GM18873 (cell line): ENCODE measurements at regions not wholly inside any gene's neighbourhood (a gene's known extent, or its start where the extent isn't known, plus 50 kb on each side); places are given as distances from the start of the nearest gene placed in this dataset.

Experiments
- ATAC-seq: cut with Tn5 transposase; IDR thresholded peaks from one replicate; pipeline ENCODE4 v1.9.1; 2021; ENCODE audit warnings: mild to moderate bottlenecking, moderate library complexity, moderate number of reproducible peaks; ENCODE audit not compliant: unreplicated experiment, low FRiP score

DNA sequence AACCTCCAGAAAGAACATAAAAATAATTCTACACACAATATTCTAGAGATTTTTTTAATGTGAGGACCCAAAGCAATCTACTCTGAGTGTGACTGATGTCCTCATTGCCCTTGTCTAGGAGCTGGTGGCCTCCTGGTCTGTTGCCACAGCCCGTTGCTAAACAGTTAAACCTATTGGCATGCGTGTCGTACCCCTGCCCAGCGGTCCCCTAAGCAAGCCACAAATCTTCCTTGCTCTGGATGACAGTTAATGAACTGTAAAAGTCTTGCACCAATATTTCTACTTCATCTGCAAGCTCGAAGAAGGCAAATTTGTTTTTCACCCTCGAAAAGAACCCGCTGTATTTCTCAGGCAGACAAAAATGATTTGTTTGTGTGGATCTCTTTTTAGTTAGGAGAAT lies 489.1 kb upstream of the MEX3C start:
- no peak for ATAC-seq

DNA sequence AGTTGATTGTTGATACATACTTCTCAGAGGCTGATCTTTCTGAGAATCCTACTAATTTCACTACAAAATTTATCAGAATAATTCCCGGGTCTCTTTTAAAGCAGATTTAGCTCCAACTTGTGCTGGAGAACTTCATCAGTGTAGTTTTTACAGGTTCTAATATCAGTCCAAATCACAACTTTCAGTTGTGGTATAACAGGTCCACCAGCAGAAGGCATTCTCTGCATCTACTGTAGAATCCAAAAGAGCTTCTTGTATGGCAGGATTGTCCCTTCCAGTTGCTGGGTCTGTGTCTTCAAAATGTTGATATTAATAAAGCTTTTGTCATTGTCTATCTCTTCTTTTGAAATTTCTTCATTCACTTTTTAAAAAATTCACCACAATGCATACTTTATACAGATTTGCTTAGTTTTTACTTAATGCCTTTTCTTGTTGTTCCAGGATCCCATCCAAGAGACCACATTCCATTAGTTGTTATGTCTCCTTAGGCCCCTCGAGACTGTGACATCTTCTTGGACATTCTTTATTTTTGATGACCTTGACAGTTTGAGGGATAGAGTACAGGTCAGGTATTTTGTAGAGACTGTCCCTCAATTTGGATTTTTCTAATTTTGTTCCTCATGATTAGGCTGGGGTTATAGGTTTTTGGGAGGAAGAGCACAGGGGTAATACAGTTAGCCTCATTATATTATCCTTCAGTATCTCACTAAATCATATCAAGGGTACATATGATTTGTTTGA lies 490.5 kb upstream of the MEX3C start:
- no peak for ATAC-seq

DNA sequence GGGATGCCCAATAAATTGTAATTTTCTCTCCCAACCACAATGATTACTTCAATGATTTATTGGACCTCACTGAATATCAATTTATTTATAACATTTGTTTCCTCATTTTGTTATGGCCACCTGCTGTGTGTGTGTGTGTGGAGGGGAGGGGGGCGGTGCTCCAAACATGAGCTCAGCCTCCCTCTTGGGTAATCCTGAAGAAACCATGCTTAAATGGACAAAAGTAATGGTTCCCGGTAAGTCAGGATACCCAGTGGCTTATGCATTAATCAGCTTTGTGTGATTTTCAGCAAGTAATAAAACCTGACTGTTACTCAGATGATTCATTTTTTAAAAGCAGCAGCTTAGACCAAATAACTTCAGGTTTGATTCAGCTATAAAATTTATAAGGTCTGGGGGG lies 495.1 kb upstream of the MEX3C start:
- ATAC-seq = no peak

DNA sequence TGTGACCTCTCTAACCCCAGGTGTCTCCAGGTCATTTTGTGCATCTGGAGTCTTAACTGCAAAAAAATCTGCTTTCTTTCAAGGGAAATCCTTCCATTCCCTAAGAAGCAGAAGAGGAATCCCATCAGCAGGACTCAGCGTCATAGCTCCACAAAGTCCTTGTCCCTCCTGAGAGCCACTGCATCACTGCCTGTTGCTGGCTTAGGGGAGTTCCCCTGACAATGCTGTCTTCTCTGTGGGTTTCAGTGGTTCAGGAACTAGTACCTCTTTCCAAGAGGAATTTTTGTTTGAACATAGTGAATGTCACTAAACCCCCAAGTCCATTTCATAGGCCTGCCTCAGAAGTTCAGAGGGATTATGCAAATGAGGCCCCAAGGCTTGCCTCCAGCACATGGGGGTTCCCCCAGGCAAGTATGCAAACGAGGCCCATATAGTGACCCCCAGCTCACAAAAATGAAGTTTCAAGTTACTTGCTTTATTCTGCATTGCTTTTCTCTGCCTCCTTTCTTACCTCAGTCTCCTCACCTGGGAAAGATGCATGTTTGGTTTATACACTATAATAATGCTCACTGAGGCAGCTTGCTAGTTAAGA lies 513.9 kb upstream of the MEX3C start:
- ATAC-seq = peak; percentile 63

DNA sequence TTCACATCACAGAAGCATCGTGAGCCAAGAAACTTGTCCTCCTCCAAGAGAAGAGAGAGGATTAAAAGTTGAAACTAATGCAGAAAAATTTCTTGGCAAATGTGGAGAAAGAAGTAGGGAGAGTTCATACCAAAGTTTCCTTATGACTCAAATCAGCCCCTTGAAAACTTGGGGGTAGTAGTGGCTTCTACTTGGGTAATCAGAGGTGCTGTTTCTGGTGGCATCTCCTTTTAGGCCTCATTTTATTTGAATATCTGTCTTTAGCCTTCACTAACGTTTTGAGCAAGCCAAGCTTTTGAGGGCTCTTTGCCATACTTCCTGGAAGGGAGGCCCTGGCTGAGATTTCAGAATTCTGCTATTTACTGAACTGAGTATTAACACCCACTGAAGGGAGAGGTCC lies 515.3 kb upstream of the MEX3C start:
- no peak for ATAC-seq

DNA sequence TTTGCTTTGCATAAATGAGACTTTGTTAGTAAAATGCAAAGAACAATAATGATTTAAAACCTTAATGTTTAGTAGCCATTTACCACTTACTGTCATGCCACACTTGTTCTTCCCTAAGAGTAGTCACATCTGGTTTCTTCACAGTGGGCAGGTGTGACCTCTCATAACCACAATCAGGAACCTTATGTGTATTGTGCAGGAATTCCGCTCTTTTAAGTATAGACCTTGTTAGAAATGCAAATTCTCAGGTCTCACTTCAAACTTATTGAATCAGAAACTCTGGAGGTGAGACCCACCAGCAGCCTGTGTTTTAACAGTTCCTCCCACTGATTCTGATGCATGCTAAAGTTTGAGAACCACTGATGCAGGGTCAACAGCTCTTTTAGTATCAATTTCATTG lies 518.8 kb upstream of the MEX3C start:
- ATAC-seq = no peak

DNA sequence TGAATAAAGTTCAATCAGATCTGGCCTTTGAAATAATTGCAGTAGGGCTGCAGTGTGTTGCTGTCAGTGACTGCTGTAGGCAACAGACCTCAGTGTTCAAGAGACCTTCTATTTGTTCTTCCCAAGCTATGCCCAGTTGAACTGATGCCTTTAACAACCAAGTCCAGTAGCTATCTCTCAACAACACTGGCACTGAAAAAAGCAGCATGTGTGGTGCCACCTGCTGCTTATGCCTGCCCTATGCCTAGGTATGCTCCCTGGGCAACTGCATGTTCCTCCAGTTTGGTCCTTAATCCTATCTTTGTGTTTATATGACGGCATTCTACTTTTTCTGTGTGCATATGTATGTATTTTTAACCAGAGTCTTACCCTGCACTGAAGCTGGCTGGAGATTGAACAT lies 523.9 kb upstream of the MEX3C start:
- ATAC-seq = no peak

DNA sequence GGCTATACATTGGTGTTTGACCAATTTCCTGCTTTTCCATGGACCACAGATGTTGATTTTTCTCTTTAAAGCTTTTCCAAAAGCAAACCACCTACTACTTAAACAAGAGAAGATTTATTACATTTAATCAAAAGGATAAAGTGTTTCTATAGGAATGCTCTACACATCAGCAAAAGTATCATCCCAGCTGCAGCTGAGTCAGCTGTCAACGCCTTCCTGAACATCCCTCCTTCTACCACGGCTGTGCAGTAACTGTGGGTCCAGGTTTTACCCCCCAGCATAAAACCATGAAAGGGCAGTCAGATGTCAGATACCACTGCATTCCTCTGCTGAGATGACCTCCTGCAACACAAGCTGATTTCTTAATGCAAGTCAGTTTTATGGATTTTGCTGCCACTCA lies 524.5 kb upstream of the MEX3C start:
- ATAC-seq = no peak

DNA sequence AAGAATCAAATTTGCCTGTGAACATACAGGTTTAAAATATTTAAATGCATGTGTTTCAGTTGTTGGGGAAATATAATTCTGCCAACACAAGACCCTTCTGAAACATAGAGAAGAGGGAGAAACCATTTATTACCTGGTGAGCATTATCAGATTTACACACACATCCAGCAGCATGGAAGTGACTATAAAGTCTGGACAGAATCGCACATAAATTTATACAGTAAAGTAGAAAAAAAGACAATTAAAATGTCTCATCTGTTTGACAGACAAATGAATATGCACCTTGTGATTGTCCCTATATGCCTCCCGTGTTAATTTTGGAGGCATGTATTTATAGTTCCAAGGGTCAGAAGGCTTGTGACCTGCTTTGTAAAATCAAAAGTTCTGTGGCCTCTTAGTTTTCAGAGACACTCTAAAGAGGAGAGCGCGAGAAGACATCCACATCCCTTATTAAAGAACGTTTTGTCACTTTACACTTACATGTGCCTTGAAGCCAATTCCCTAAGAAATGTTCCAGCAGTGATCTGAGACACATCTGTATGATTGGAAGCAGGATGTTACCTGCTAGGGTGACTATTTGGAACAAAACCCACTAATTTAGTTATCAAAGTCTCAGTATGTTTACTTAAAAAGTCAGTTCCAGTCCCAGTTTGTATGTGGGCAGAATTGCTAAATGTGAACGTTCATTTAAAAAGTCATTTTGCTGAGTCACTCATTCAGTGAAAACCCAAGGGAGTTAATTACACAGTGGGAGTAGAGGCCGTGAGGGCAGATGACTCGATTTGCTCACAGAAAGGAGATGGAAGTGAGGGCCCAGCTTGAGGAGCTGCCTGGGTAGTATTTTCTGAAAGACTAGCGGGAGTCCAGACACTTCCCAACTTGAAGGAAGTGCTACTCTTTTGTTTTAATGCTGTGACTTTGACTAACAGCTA lies 527.6 kb upstream of the MEX3C start:
- no peak for ATAC-seq

DNA sequence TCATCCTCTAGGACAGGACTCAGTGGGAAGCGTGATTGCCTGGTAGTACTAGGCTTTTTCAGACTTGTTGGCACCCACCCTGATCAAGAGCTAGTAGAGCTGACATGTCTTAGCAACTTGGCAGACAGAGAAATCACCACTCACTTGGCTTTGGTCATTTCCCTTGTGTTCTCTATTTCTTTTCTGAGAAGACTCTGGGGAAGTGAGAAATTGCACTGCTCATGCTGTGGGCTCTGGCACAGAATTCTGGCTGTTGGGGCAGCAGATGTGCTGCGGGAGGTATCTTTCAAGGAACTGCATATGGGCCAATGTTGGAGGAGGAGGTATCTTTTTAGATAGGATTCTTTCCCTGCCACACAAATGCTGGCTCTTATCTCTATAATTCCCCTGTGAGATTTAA lies 529.1 kb upstream of the MEX3C start:
- no peak for ATAC-seq

DNA sequence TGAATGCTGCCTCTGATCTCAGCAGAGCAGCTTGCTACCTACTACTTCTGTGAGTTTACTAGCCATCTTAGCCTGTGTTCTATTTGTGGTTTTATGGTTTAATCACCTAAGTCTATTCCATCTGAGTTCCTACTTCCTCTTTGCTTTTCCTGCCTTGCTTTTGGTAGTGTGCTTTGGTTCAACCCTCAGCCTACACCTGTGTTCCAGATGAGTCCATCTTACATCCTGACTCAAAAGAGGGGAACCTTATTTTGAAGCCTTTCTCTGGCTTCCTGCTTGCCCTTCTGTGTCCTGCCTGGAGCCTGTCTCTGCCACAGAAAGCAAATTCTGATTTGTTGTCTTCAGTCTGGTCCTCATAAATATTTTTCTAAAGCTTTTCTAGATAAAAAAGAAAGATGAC lies 530.3 kb upstream of the MEX3C start:
- peak; percentile 51 for ATAC-seq

DNA sequence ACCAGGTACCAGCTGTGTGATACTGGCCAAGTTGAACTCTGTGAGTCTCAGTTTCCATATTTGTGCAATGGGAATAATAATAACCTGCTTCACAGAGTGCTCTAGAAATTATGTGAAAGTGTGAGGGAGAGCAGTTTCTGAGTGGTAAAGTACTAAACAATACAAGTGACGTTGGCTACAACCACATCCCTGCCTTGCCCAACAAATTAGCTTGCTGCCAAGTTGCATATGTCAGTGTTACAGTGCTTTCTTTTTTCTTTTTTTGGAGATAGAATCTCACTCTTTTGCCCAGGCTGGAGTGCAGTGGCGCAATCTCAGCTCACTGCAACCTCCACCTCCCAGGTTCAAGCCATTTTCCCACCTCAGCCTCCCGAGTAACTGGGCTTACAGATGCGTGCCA lies 533.6 kb upstream of the MEX3C start:
- no peak for ATAC-seq

DNA sequence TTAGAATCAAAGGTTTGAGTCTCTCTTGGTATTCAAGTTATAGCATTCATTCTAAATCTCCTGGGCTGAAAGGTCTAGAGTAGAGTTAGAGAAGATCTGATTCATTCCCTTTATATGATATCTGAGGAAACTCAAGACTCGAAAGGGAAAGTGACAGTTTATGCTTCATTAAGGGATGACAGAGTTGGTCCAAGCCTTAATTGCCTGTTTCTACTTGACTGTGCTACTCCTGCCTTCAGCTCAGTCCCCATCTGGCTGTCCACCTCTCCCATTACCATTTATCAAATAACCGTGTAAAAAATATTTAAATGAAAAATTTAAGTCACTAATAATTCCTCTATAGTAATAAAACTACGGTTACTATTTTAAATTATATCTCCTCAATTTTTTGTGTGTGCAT lies 537.1 kb upstream of the MEX3C start:
- ATAC-seq = no peak

DNA sequence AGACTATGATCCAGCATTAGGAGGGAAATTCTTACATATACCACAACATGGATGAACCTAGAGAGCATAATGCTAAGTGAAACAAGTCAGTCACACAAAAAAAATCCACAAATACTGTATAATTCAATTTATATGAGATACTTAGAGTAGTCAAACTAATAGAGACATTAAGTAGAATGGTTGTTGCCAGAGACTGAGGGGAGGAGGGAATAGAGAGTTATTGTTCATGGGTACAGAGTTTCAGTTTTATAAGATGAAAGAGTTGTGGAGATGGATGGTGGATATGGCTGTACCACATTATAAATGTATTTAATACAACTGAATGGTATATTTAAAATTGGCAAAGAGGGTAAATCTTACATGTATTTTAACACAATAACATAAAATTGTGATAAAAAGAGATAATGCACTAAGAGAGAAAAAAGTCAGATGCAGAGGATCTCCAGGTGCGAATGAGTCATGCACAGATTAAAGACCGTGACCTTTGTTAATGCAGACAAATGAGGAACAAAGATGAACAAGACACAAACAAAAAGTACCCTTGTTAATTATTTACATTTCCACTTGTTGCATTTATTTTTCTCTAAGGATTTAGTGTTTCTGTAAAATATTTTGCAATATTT lies 541.7 kb upstream of the MEX3C start:
- peak; percentile 75 for ATAC-seq

DNA sequence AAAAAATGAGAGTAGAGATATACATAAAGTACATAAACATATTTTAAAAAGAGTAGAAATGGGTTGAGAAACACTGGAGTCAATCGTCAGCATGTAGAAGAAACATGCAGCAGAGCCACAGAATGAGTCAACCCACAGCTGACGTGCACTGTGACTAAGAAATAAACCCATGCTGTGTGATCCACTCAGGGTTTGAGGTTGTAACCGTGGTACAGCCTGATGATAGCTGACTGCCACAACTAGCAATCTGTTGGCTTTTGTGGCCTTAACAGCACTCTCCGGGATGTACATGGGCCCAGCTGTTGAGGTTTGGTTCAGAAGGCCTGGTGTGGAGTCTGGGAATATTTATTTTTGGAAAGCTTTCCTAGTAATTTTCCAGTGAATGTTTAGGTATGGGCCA lies 554.4 kb upstream of the MEX3C start:
- peak; percentile 58 for ATAC-seq

DNA sequence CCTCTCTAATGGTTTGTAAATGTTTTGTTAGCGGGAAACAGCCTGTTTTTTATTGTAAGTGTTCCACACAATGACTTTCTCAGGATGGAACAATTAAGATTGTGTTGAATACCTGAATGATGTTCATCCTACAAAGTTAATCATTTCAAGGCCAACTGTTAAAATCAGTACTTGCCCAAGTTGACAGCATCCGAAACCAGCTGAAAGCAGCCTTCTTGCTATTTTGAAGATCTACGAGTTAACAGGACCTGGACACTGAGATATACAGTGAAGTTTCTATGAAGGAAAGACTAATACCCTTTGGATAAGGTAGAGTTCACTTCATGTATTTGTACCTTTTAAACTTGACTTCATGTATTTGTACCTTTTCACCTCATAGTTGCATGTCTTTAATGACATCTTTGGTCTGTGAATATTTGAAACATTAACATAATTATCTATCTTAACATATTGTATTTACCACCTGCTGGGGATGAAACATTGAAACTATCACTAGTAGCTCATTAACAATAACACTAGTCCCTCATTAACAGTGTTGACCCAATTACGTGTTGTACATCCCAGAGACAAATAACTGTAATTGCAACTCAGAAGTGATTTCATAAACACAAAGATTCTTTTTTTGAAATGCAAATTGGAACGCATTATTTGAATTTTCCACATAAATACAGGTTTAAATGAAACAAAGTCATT lies 556.0 kb upstream of the MEX3C start:
- ATAC-seq = no peak

DNA sequence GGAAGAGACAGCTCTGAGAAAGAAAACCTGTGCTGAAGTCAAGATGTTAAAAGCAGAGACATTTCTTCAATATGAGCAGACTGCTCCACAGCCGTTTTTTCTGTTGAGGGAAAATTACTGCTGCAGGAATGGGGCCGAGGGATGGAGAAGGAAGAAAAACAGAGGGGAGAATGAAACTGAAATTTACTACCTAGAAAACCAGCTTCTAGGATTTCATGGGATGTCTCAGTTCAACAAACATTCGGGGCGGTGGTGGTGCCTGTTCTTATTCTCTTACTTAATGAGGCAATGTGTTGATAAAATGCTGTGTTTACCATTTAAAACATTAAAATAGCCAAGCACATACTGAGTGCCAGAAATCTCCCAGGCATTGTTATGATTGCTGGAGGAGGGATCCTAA lies 557.1 kb upstream of the MEX3C start:
- no peak for ATAC-seq

DNA sequence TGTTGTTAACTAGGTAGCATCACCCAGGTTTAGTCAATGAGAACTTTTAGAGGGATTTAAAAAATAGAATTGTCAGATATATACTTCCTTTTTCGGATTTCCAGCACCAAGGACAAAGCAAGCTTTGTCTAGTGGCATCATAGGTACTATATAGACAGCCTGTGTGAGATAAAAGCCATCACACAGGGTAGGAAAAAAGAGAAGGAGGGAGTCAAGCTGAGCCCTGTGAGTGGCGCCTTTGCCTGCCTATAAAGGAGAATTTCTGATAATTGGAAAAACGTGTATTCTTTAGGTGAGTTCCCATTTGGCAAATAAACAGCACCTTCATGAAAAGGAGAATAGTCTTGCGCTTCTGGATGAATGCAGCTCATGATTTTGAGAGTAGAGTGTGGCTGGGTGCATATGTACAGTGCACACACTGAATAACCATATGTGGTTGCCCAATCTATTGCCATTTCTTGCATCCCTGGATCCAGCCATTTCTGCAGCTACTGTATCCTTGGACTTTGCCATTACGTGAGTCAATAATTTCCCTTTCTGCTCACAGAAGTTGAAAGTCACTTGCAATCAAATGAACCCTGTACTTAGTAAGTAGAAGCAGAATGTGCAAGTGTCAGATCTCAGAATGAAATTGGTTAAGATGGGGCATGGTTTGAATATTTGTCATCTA lies 559.9 kb upstream of the MEX3C start:
- ATAC-seq = no peak

DNA sequence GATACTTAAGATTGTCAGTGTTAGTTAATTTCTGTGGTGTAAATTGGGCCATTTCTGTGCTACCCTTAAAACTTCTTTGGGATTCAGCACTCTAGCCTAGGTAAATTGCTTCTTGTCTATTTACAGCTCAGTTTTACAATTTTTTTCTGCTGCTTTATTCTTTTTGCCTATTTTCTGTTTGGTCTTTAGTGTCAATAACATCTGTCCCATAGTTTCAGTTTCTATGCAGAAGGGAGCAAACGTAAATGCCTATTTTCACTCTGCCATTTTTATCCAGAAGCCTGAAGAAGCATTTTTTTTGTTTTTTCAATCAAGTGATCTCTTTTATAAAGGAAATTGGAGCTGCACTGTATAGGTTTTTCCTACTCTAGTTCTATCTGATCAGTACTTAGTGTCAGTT lies 564.9 kb upstream of the MEX3C start:
- no peak for ATAC-seq
